WERI-Rb-1 (cell line): ENCODE measurements at regions not wholly inside any gene's neighbourhood (a gene's known extent, or its start where the extent isn't known, plus 50 kb on each side); places are given as distances from the start of the nearest gene placed in this dataset.

Experiments
- DNase-seq: peaks from one replicate; pipeline ENCODE4 v3.0.0-alpha.2; 2020
- H3K27ac ChIP-seq: fragments of 250-450 bp; sonication (Bioruptor Pico); 2 replicates; pipeline ENCODE4 v1.5.1; 2020; ENCODE audit warnings: mild to moderate bottlenecking, moderate library complexity
- H3K27me3 ChIP-seq: fragments of 250-450 bp; sonication (Bioruptor Pico); 2 replicates; pipeline ENCODE4 v1.5.1; 2021; ENCODE audit warnings: mild to moderate bottlenecking, low read depth, moderate library complexity; ENCODE audit not compliant: insufficient read depth, severe bottlenecking
- H3K36me3 ChIP-seq: fragments of 250-450 bp; sonication (Bioruptor Pico); 2 replicates; pipeline ENCODE4 v1.5.1; 2020; ENCODE audit warnings: mild to moderate bottlenecking, moderate library complexity
- H3K4me3 ChIP-seq: 2 replicates; pipeline ENCODE4 v1.5.1; 2011; ENCODE audit warnings: low read depth, mild to moderate bottlenecking, control low read depth, low read length
- H3K9me3 ChIP-seq: fragments of 250-450 bp; sonication (Bioruptor Pico); 2 replicates; pipeline ENCODE4 v1.5.1; 2021; ENCODE audit warnings: mild to moderate bottlenecking, moderate library complexity; ENCODE audit not compliant: severe bottlenecking
- TF ChIP-seq, protein P1 (sequence below): IDR thresholded peaks from 2 replicates; pipeline ENCODE4 v1.5.1; 2011; ENCODE audit warnings: low read depth, mild to moderate bottlenecking, control low read depth, inconsistent platforms, low read length

DNA sequence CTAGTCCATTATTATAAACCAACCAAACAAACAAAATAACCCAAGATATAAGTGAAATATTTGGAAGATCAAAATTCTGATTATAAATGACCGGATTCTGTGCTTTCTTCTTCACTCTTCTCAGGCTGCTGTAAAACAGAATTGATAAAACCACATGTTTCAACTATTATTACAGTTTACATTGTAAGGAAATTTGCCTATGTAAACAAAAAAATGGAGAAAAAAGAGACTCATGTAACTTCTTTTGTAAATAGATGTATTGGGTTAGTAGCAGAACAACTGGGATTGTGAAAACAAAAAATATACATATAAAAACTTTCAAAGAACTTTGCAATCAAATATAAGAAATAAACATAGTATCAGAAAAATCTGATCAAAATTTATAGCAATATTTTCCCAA lies 295.2 kb upstream of the CCDC179 start:
- no peaks in the 10 kb centered on the region for H3K27me3 ChIP-seq
- H3K27ac ChIP-seq: no peak overlapping the region
- no peaks in the 10 kb centered on the region for H3K36me3 ChIP-seq
- DNase-seq: no peak
- TF ChIP-seq, protein P1, sequence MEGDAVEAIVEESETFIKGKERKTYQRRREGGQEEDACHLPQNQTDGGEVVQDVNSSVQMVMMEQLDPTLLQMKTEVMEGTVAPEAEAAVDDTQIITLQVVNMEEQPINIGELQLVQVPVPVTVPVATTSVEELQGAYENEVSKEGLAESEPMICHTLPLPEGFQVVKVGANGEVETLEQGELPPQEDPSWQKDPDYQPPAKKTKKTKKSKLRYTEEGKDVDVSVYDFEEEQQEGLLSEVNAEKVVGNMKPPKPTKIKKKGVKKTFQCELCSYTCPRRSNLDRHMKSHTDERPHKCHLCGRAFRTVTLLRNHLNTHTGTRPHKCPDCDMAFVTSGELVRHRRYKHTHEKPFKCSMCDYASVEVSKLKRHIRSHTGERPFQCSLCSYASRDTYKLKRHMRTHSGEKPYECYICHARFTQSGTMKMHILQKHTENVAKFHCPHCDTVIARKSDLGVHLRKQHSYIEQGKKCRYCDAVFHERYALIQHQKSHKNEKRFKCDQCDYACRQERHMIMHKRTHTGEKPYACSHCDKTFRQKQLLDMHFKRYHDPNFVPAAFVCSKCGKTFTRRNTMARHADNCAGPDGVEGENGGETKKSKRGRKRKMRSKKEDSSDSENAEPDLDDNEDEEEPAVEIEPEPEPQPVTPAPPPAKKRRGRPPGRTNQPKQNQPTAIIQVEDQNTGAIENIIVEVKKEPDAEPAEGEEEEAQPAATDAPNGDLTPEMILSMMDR: no peak
- no peaks in the 10 kb centered on the region for H3K9me3 ChIP-seq
- H3K4me3 ChIP-seq: no peak overlapping the region

DNA sequence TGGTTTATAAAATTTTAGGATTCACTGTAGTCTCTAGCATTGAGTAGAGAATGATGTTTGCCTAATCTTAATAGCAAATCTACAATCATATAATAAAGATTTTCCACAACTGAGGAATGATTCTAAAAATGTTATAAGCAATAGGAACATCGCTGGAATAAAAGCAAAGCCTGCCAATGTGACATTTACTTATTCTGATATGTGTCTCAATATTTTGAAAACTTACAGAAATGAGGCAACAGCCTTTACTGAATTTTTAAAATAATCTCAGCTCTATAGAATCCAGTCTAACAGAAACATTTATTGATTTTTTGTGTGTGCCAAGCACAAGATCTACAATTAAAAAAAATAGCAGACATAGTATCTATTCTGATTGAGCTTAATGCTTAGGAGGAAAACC lies 303.7 kb upstream of the CCDC179 start:
- TF ChIP-seq, protein P1: no peak
- Histone ChIP-seq H3K27me3 (no peaks in the 10 kb centered on the region), H3K27ac (no peak overlapping the region), H3K9me3 (no peaks in the 10 kb centered on the region), H3K36me3 (no peaks in the 10 kb centered on the region), H3K4me3 (no peak overlapping the region)
- DNase-seq: no peak

GRCh38 chr11:23166376-23166775 lies 306.1 kb upstream of the CCDC179 start:
- H3K27ac ChIP-seq: no peak overlapping the region
- no peaks in the 10 kb centered on the region for H3K36me3 ChIP-seq
- H3K9me3 ChIP-seq: no peaks in the 10 kb centered on the region
- no peak overlapping the region for H3K4me3 ChIP-seq
- no peak for DNase-seq
- no peaks in the 10 kb centered on the region for H3K27me3 ChIP-seq
- TF ChIP-seq, protein P1: no peak

DNA sequence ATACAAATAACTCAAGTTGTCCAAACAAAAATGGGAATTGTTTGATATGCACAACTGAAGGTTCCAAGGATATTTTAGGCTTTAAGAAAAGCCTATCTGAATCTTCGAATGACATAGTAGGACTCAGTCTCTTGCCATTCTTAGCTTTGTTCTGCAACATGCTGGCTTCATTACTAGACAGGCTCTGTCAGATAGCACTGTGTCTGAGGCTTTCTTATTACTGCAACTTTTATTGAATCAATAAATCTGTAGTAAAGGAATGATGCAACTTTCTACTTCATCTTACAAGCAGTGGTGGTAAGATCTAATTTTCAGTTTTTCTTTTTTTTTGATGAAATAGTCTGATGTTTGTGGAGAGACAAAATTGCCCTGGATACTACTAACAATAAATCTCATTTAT lies 319.3 kb upstream of the CCDC179 start:
- Histone ChIP-seq H3K27me3 (no peaks in the 10 kb centered on the region), H3K4me3 (no peak overlapping the region), H3K36me3 (no peaks in the 10 kb centered on the region), H3K27ac (no peak overlapping the region), H3K9me3 (no peaks in the 10 kb centered on the region)
- DNase-seq: no peak
- TF ChIP-seq, protein P1: no peak

DNA sequence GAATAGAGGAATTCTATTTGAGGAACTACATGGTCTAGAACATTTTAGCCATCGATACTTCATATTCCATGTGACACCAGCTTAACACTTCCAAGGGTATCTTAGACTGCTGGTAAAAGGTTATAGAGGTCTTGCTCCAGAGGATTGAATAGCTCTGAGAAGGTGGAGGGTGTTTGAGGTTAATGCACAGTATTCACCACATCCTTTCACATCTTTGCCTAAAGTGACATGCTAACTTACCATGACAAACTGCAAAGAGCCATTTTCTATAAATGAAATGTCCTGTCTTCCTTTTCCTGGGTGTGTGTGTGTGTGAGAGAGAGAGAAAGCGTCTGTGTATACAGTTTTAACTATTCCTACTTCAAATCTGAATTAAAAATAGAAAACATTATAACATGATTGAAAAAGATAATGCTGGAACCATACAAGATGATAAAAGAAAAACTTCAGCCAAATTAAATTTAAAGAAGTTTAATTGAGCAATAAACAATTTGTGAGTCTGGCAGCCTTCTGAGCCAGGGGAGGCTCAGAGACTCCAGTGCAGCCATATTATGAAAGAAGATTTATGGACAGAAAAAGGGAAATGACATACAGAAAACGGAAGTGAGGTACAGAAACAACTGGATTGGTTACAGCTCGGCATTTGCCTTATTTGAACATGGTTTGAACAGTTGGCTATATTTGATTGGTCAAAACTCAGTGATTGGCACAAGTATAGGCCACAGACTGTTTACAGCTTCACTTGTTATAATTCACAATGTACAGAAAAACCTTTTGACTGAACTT lies 320.9 kb upstream of the CCDC179 start:
- DNase-seq: no peak
- H3K27me3 ChIP-seq: no peaks in the 10 kb centered on the region
- no peak overlapping the region for H3K4me3 ChIP-seq

More for the DNA sequence above, 320.9 kb upstream of the CCDC179 start:
- H3K36me3 ChIP-seq: no peaks in the 10 kb centered on the region
- H3K9me3 ChIP-seq: no peaks in the 10 kb centered on the region
- TF ChIP-seq, protein P1: no peak
- H3K27ac ChIP-seq: no peak overlapping the region
